HG02938 (cell line): ENCODE measurements at regions not wholly inside any gene's neighbourhood (a gene's known extent, or its start where the extent isn't known, plus 50 kb on each side); places are given as distances from the start of the nearest gene placed in this dataset.
"Not testable (repeated sequence)": the region's sequence is repeated elsewhere in the genome, so short reads cannot be mapped to it uniquely, and the experiment has no call there.

Experiments
- ATAC-seq: cut with Tn5 transposase; IDR thresholded peaks from one replicate; pipeline ENCODE4 v1.9.1; 2021; ENCODE audit warnings: mild to moderate bottlenecking, moderate library complexity; ENCODE audit not compliant: unreplicated experiment

- no peak for ATAC-seq
Measured at GRCh38 chr3:94481226-94481898, 418.5 kb downstream of the NSUN3 start.

- ATAC-seq, result no peak
Measured at GRCh38 chr3:94482686-94483085, 419.8 kb downstream of the NSUN3 start.

GRCh38 chr3:94483403-94483802 is 420.5 kb downstream of the NSUN3 start:
- ATAC-seq, result no peak

- no peak for ATAC-seq
Measured at GRCh38 chr3:94494992-94495391, 432.1 kb downstream of the NSUN3 start.

GRCh38 chr3:94500146-94500545 is 437.3 kb downstream of the NSUN3 start:
- no peak for ATAC-seq

GRCh38 chr3:94507354-94507753 is 444.5 kb downstream of the NSUN3 start:
- not testable (repeated sequence) for ATAC-seq

- no peak for ATAC-seq
Measured at GRCh38 chr3:94512876-94513275, 450.0 kb downstream of the NSUN3 start.

GRCh38 chr3:94513600-94513999 is 450.7 kb downstream of the NSUN3 start:
- no peak for ATAC-seq

GRCh38 chr3:94515983-94516382 is 453.1 kb downstream of the NSUN3 start:
- ATAC-seq, result no peak

- no peak for ATAC-seq
Measured at GRCh38 chr3:94520364-94520763, 457.5 kb downstream of the NSUN3 start.

GRCh38 chr3:94522488-94522887 is 459.6 kb downstream of the NSUN3 start:
- ATAC-seq, result no peak

GRCh38 chr3:94524102-94524919 is 461.4 kb downstream of the NSUN3 start:
- no peak for ATAC-seq

- no peak for ATAC-seq
Measured at GRCh38 chr3:94525043-94525442, 462.2 kb downstream of the NSUN3 start.

GRCh38 chr3:94529816-94530215 is 467.0 kb downstream of the NSUN3 start:
- no peak for ATAC-seq

- ATAC-seq, result no peak
Measured at GRCh38 chr3:94532951-94533350, 470.1 kb downstream of the NSUN3 start.

GRCh38 chr3:94539937-94540336 is 477.1 kb downstream of the NSUN3 start:
- no peak for ATAC-seq

- no peak for ATAC-seq
Measured at GRCh38 chr3:94543161-94543560, 480.3 kb downstream of the NSUN3 start.

GRCh38 chr3:94544131-94544789 is 481.4 kb downstream of the NSUN3 start:
- ATAC-seq, result no peak

- ATAC-seq, result no peak
Measured at GRCh38 chr3:94548581-94549316, 485.9 kb downstream of the NSUN3 start.

GRCh38 chr3:94561094-94561493 is 498.2 kb downstream of the NSUN3 start:
- no peak for ATAC-seq

GRCh38 chr3:94564247-94564646 is 501.4 kb downstream of the NSUN3 start:
- no peak for ATAC-seq
